ENCODE measurements at regions not wholly inside any gene's neighbourhood (a gene's known extent, or its start where the extent isn't known, plus 50 kb on each side); places are given as distances from the start of the nearest gene placed in this dataset.
"Not testable (repeated sequence)": the region's sequence is repeated elsewhere in the genome, so short reads cannot be mapped to it uniquely, and the experiment has no call there.

- no peaks in the 10 kb centered on the region for H3K36me3 ChIP-seq (ENCODE audit: insufficient read depth, low read length)
- no peak overlapping the region for H3K4me3 ChIP-seq (ENCODE audit: low read length)
- no peaks in the 10 kb centered on the region for H3K4me1 ChIP-seq (ENCODE audit: control insufficient read depth, insufficient read depth, low read length)
- H3K4me2 ChIP-seq (ENCODE audit: low read length), result no peak overlapping the region
- H3K9me3 ChIP-seq (replicated peaks; ENCODE audit: low read length), result no peaks in the 10 kb centered on the region
- no peak overlapping the region for H3K9ac ChIP-seq (ENCODE audit: low read depth, low read length)
- peaks cover 22% of the 10 kb centered on the region for H3K27me3 ChIP-seq (ENCODE audit: control insufficient read depth, insufficient read depth, low read length)
These were observed 218.8 kb upstream of the NOCT start for GRCh38 chr4:138796761-138797160.

DNA sequence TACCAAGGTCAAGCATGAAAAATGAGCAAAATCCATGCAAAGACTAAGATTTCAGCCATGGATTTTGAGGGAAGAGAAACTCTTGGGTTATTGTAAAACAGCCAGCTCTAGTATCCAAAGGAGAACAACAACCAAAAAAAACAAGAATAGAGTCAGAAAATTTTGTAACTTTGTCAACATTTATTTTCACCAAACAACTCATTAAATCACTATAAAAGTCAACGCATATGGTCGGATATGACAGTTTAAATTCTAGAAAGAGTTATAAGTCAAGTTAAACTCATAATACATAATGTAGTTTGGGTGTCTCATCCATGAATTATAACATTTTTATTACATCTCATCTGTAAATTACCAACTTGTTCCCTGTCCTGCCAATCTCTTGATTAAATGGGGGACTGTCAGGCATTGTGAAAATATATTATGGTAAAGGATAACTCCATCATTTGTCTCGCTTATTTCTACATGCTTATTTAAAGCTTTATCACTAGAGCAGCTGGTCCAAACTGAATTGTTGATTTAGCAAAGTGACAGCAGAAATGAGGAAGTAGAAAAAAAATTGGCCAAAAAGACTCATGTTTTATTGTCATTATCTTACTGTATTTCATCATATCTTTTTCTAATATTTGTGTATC, 224.8 kb upstream of the NOCT start:
- no peak overlapping the region for H3K4me2 ChIP-seq (ENCODE audit: low read length)
- H3K9me3 ChIP-seq (replicated peaks; ENCODE audit: low read length), result no peaks in the 10 kb centered on the region
- no peaks in the 10 kb centered on the region for H3K36me3 ChIP-seq (ENCODE audit: insufficient read depth, low read length)
- H3K4me3 ChIP-seq (ENCODE audit: low read length), result no peak overlapping the region
- H3K27me3 ChIP-seq (ENCODE audit: control insufficient read depth, insufficient read depth, low read length), result peaks cover 4% of the 10 kb centered on the region
- H3K9ac ChIP-seq (ENCODE audit: low read depth, low read length), result no peak overlapping the region
- no peaks in the 10 kb centered on the region for H3K4me1 ChIP-seq (ENCODE audit: control insufficient read depth, insufficient read depth, low read length)

DNA sequence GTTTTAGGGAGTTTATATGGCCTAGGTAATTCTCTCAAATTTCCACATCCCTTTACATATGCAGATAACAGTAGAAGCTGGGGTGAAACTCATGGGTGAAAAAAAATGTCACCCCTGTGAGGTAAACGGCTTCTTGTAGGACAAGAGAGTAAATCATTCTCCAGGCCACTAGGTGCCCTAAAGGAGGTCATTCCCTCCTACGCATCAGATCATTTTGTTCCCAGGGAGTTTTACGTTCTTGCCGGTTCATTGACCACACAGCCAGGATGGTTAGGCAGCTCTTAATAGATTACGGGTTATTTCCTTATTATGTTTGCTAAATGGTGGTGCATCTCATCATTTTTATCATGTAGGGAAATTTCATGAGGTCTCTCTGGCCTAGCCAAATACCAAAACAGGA, 225.8 kb upstream of the NOCT start:
- H3K9me3 ChIP-seq (replicated peaks; ENCODE audit: low read length), result no peaks in the 10 kb centered on the region
- no peak overlapping the region for H3K4me3 ChIP-seq (ENCODE audit: low read length)
- H3K4me1 ChIP-seq (ENCODE audit: control insufficient read depth, insufficient read depth, low read length), result no peaks in the 10 kb centered on the region
- H3K36me3 ChIP-seq (ENCODE audit: insufficient read depth, low read length), result no peaks in the 10 kb centered on the region
- no peak overlapping the region for H3K4me2 ChIP-seq (ENCODE audit: low read length)
- H3K27me3 ChIP-seq (ENCODE audit: control insufficient read depth, insufficient read depth, low read length), result peaks cover 4% of the 10 kb centered on the region
- no peak overlapping the region for H3K9ac ChIP-seq (ENCODE audit: low read depth, low read length)

DNA sequence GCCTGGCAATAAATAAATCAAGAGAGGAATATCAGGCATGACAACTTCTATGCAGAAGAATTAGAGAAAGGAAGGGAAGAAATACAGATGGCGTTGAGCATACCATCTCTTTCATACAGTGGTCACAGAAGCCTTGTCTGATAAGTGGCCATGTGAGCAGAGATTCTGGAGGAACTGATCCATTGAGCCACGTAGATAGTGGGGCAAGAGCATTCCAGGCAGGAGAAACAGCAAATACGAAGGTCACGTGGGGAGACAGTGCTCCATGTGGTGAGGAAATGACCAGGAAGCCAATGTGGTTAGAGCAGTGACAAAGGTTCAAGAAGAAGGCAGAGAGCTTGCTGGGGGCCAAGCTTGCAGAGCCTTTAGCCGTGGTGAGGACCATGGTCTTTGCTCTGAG, 226.7 kb upstream of the NOCT start:
- Histone ChIP-seq H3K9ac (ENCODE audit: low read depth, low read length) (no peak overlapping the region), H3K36me3 (ENCODE audit: insufficient read depth, low read length) (no peaks in the 10 kb centered on the region), H3K4me3 (ENCODE audit: low read length) (no peak overlapping the region), H3K9me3 (replicated peaks; ENCODE audit: low read length) (no peaks in the 10 kb centered on the region), H3K27me3 (ENCODE audit: control insufficient read depth, insufficient read depth, low read length) (no peaks in the 10 kb centered on the region), H3K4me1 (ENCODE audit: control insufficient read depth, insufficient read depth, low read length) (no peaks in the 10 kb centered on the region), H3K4me2 (ENCODE audit: low read length) (no peak overlapping the region)

GRCh38 chr4:138788267-138788790, 227.3 kb upstream of the NOCT start:
- Histone ChIP-seq H3K4me3 (ENCODE audit: low read length) (no peak overlapping the region), H3K4me1 (ENCODE audit: control insufficient read depth, insufficient read depth, low read length) (no peaks in the 10 kb centered on the region), H3K27me3 (ENCODE audit: control insufficient read depth, insufficient read depth, low read length) (no peaks in the 10 kb centered on the region), H3K36me3 (ENCODE audit: insufficient read depth, low read length) (no peaks in the 10 kb centered on the region), H3K4me2 (ENCODE audit: low read length) (no peak overlapping the region), H3K9ac (ENCODE audit: low read depth, low read length) (no peak overlapping the region), H3K9me3 (replicated peaks; ENCODE audit: low read length) (no peaks in the 10 kb centered on the region)

GRCh38 chr4:138779761-138780160, 235.8 kb upstream of the NOCT start:
- H3K9me3 ChIP-seq (replicated peaks; ENCODE audit: low read length); H3K4me1 ChIP-seq (ENCODE audit: control insufficient read depth, insufficient read depth, low read length); H3K4me2 ChIP-seq (ENCODE audit: low read length); H3K9ac ChIP-seq (ENCODE audit: low read depth, low read length); H3K36me3 ChIP-seq (ENCODE audit: insufficient read depth, low read length); H3K4me3 ChIP-seq (ENCODE audit: low read length); H3K27me3 ChIP-seq (ENCODE audit: control insufficient read depth, insufficient read depth, low read length): not testable (repeated sequence)

- Histone ChIP-seq H3K9ac (ENCODE audit: low read depth, low read length) (no peak overlapping the region), H3K4me2 (ENCODE audit: low read length) (no peak overlapping the region), H3K9me3 (replicated peaks; ENCODE audit: low read length) (no peaks in the 10 kb centered on the region), H3K27me3 (ENCODE audit: control insufficient read depth, insufficient read depth, low read length) (peaks cover 5% of the 10 kb centered on the region), H3K36me3 (ENCODE audit: insufficient read depth, low read length) (no peaks in the 10 kb centered on the region), H3K4me1 (ENCODE audit: control insufficient read depth, insufficient read depth, low read length) (no peaks in the 10 kb centered on the region), H3K4me3 (ENCODE audit: low read length) (no peak overlapping the region)
These were observed 239.7 kb upstream of the NOCT start for GRCh38 chr4:138775890-138776289.

DNA sequence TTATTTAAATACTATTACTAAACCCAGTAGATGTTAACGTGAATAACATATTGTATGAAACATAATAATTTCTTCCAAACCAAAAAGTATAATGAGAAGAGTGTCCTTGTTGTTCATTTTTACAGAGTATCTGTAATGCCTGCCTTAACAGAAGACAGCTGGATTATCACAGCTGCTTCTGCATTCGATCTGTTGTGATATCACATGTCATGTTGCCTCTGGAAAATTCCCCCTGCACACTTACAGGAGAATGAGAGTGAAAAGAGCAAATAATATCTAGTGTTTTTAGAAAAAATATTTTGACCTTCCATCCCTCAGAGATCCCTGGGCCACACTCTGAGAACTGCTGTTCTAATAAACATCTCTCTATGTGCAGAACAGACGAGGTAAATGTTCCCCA, 240.1 kb upstream of the NOCT start:
- Histone ChIP-seq H3K9me3 (replicated peaks; ENCODE audit: low read length) (no peaks in the 10 kb centered on the region), H3K4me1 (ENCODE audit: control insufficient read depth, insufficient read depth, low read length) (no peaks in the 10 kb centered on the region), H3K27me3 (ENCODE audit: control insufficient read depth, insufficient read depth, low read length) (peaks cover 5% of the 10 kb centered on the region), H3K9ac (ENCODE audit: low read depth, low read length) (no peak overlapping the region), H3K36me3 (ENCODE audit: insufficient read depth, low read length) (no peaks in the 10 kb centered on the region), H3K4me2 (ENCODE audit: low read length) (no peak overlapping the region), H3K4me3 (ENCODE audit: low read length) (no peak overlapping the region)

GRCh38 chr4:138774940-138775339, 240.6 kb upstream of the NOCT start:
- no peak overlapping the region for H3K4me3 ChIP-seq (ENCODE audit: low read length)
- no peaks in the 10 kb centered on the region for H3K4me1 ChIP-seq (ENCODE audit: control insufficient read depth, insufficient read depth, low read length)
- H3K27me3 ChIP-seq (ENCODE audit: control insufficient read depth, insufficient read depth, low read length), result peaks cover 5% of the 10 kb centered on the region
- H3K4me2 ChIP-seq (ENCODE audit: low read length), result no peak overlapping the region
- H3K36me3 ChIP-seq (ENCODE audit: insufficient read depth, low read length), result no peaks in the 10 kb centered on the region
- H3K9me3 ChIP-seq (replicated peaks; ENCODE audit: low read length), result no peaks in the 10 kb centered on the region
- no peak overlapping the region for H3K9ac ChIP-seq (ENCODE audit: low read depth, low read length)

GRCh38 chr4:138774125-138774524, 241.5 kb upstream of the NOCT start:
- not testable (repeated sequence) for H3K4me3 ChIP-seq (ENCODE audit: low read length); H3K27me3 ChIP-seq (ENCODE audit: control insufficient read depth, insufficient read depth, low read length); H3K36me3 ChIP-seq (ENCODE audit: insufficient read depth, low read length); H3K4me1 ChIP-seq (ENCODE audit: control insufficient read depth, insufficient read depth, low read length); H3K9ac ChIP-seq (ENCODE audit: low read depth, low read length); H3K9me3 ChIP-seq (replicated peaks; ENCODE audit: low read length); H3K4me2 ChIP-seq (ENCODE audit: low read length)

DNA sequence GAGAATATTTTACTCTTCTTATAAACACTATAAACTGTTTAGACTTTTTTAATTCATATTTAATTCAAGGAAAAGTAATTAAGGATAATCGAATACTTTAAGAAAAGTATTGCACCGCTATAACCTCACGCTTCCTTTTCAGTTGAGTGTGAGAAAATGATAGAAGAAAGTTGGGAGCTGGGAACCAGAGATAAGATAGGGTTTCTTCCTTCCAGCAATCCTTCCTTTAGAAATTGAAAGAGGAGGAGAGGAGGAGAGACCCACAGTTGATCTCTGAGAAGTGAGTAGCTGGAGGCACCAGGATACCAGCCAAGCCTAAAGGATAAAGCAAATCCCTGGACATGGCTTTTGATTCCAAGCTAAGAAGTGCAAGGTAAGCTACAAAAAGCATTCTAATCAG, 242.3 kb upstream of the NOCT start:
- Histone ChIP-seq H3K36me3 (ENCODE audit: insufficient read depth, low read length) (no peaks in the 10 kb centered on the region), H3K4me1 (ENCODE audit: control insufficient read depth, insufficient read depth, low read length) (no peaks in the 10 kb centered on the region), H3K9ac (ENCODE audit: low read depth, low read length) (no peak overlapping the region), H3K4me2 (ENCODE audit: low read length) (no peak overlapping the region), H3K4me3 (ENCODE audit: low read length) (no peak overlapping the region), H3K9me3 (replicated peaks; ENCODE audit: low read length) (no peaks in the 10 kb centered on the region), H3K27me3 (ENCODE audit: control insufficient read depth, insufficient read depth, low read length) (peaks cover 5% of the 10 kb centered on the region)

DNA sequence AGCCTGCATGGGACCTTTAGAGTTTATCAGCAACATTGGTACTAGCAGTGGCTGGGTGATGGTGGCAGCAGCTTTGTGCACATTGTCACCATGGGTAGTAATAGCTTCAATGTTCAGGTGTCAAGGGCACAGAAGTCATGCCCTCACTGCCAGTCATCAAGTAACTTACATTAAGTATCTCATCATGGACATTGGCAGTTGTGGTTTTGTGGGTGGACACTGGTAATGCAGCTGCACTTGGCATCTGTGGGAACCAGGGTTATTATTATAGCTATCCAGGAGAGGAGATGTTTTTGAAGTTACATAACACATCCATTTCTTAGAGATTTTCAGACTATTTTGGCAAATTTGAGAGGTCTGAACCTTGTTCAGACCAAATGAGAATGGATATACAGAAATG, 243.2 kb upstream of the NOCT start:
- peaks cover 5% of the 10 kb centered on the region for H3K27me3 ChIP-seq (ENCODE audit: control insufficient read depth, insufficient read depth, low read length)
- no peak overlapping the region for H3K4me2 ChIP-seq (ENCODE audit: low read length)
- H3K4me1 ChIP-seq (ENCODE audit: control insufficient read depth, insufficient read depth, low read length), result no peaks in the 10 kb centered on the region
- no peak overlapping the region for H3K4me3 ChIP-seq (ENCODE audit: low read length)
- H3K9ac ChIP-seq (ENCODE audit: low read depth, low read length), result no peak overlapping the region
- H3K9me3 ChIP-seq (replicated peaks; ENCODE audit: low read length), result no peaks in the 10 kb centered on the region
- no peaks in the 10 kb centered on the region for H3K36me3 ChIP-seq (ENCODE audit: insufficient read depth, low read length)
